ENCODE measurements at regions not wholly inside any gene's neighbourhood (a gene's known extent, or its start where the extent isn't known, plus 50 kb on each side); places are given as distances from the start of the nearest gene placed in this dataset.

- no peak overlapping the region for H3K4me3 ChIP-seq (ENCODE audit: low read length)
- TF ChIP-seq ZNF274 (IDR thresholded peaks at IDR 0.05; ENCODE audit: low read depth, low read length), result no peak
Measured at GRCh38 chr15:97893967-97894366, 66.5 kb upstream of the ARRDC4 start.

DNA sequence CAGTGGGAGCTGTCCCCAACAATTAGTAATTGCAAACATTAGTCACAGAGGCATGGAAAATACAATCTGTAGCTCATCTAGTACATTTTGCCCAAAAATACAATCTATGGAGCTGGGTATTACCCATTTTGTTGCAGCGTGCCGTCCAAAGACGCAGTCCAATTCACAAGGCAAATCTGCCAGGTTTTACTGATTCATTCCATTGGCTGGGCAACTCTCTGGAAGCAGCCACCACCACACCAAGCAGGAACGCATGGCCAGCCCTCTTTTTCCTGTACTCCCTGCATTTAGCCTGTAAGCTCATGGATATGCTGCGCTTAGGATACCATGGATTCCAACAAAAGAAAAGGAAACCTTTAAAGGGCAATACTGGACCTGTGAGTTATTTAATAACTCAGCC, 60.5 kb upstream of the ARRDC4 start:
- no peak overlapping the region for H3K4me3 ChIP-seq (ENCODE audit: low read length)
- TF ChIP-seq ZNF274 (IDR thresholded peaks at IDR 0.05; ENCODE audit: low read depth, low read length), result no peak

DNA sequence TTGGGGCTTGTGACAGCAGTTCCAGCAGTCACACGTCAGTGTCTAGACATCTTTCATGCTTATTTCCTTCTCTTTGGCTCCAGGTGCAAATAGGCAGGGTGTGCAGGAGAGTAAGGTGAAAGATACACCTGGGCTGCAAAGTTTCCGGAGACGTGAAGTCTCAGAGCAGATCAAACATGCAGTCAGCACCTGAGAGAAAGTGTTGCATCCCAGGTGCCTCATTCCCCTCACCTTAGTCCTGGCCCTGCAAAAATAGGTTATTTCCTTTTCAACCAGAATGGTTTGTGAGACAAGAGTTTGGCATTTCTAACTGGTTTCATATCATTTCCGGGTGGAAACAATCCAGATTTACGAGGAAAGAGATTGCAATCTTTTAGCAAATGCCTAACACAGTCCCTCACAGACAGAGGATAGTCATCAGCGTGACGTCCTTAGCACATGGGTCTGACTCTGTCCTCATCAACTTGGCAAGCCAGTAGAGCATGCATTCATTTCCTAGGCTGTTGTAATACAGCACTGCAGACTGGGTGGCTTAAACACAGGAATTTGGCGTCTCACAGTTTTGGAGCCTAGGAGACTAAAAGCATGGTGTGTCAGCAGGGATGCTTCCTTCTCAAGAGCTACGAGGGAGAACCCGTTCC, 58.2 kb upstream of the ARRDC4 start:
- H3K4me3 ChIP-seq (ENCODE audit: low read length), result no peak overlapping the region
- no peak for TF ChIP-seq ZNF274 (IDR thresholded peaks at IDR 0.05; ENCODE audit: low read depth, low read length)

DNA sequence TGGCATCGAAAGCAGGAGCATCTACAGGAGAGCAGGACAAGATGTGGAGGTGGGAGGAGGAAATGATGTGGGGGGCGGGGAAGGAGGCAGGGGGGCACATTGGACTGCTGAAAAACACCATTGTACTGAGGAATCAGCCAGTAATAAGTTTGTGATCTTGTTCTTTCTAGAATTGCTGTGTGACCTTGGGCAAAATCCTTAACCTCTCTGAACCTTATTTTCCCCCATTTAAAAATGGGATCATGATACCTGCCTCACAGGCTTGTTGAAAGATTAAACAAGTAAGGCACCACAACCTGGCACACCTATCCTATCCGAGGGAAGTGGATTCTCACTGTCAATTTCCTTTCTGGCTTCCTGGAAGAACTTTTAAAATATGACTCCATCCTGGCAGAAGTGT, 56.9 kb upstream of the ARRDC4 start:
- H3K4me3 ChIP-seq (ENCODE audit: low read length), result no peak overlapping the region
- no peak for TF ChIP-seq ZNF274 (IDR thresholded peaks at IDR 0.05; ENCODE audit: low read depth, low read length)

GRCh38 chr15:97903971-97904572, 56.4 kb upstream of the ARRDC4 start:
- H3K4me3 ChIP-seq (ENCODE audit: low read length), result no peak overlapping the region
- no peak for TF ChIP-seq ZNF274 (IDR thresholded peaks at IDR 0.05; ENCODE audit: low read depth, low read length)

DNA sequence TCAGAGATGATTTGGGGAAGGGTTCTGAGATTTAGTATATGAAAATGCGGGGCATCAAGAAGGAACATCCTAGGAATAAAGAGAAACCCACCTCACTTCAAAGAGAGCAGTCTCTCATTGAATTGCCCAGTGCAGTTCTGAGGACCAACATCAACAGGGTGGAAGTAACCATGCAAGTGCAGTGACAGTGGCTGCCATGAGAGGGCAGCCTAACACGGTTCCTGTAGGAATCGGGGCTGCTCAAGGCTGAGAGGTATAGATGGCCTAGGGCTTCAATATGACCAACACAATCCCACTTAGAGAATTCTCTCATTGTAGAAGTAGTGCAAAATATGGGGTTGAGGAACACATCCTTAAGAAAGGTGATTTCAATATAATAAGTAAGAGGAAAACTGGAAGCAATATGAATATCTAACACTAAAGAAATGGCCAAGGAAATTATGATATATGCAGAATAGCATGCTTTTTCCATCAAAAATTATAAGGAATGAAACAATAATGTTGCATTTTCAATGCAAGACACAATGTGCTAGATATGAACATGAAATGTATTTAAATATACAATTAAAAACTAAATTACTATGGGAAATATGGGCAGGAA, 51.1 kb upstream of the ARRDC4 start:
- H3K4me3 ChIP-seq (ENCODE audit: low read length), result no peak overlapping the region
- TF ChIP-seq ZNF274 (IDR thresholded peaks at IDR 0.05; ENCODE audit: low read depth, low read length), result no peak
